ENCODE measurements at regions not wholly inside any gene's neighbourhood (a gene's known extent, or its start where the extent isn't known, plus 50 kb on each side); places are given as distances from the start of the nearest gene placed in this dataset.

DNA sequence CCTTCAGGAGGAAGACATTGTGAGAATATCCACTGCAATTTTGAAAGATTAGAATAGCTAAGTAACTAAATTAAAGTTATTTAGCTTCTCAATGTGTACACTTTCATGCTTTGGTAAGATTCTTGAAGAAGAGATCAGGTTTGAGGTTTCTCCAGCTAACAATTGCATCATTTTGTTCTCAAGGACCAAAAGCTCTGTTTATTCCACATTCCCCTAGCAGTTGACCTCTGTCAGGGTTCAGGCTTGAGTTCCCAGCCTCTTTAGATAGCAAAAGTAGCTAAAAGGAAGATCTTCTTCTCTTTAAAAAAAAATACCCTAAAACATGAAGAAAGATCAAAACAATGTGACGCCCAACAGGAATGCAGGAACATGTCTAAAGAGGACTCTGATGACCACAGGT, 179.4 kb upstream of the IGFBP3 start:
- DNase-seq (no peak), ATAC-seq (ENCODE audit: poor library complexity) (no peak)
- no peaks in the 10 kb centered on the region for H3K36me3 ChIP-seq (ENCODE audit: insufficient read depth, low read length)
- CTCF ChIA-PET = no interaction called here
- H3K36me3 Mint-ChIP-seq (ENCODE audit: low read depth) = no peaks in the 10 kb centered on the region
- peaks cover 2% of the 10 kb centered on the region for H3K9me3 Mint-ChIP-seq
- intact Hi-C loops (cut with DNase I, micrococcal nuclease) = no loop called here
- peaks cover 0 to 4% of the 10 kb centered on the region in 2 experiments for H3K27me3 ChIP-seq (ENCODE audit: control insufficient read depth in 1 of 2, insufficient read depth in 2 of 2, low read length in 2 of 2)
- no peak overlapping the region for H3K4me3 Mint-ChIP-seq
- TF ChIP-seq CTCF (IDR thresholded peaks at IDR 0.05) = no peak
- no peak overlapping the region for H3K27ac ChIP-seq (ENCODE audit: low read depth in 1 of 2, low read length in 2 of 2)
- no peaks in the 10 kb centered on the region for H3K4me1 Mint-ChIP-seq (ENCODE audit: low read depth)
- H3K4me1 ChIP-seq (ENCODE audit: insufficient read depth, low read length) = no peaks in the 10 kb centered on the region
- H3K4me3 ChIP-seq (ENCODE audit: low read length) = no peak overlapping the region
- H3K9me3 ChIP-seq (ENCODE audit: control insufficient read depth in 1 of 2, insufficient read depth in 1 of 2, low read length in 2 of 2) = no peaks in the 10 kb centered on the region
- no peak overlapping the region for H3K27ac Mint-ChIP-seq
- POLR2A ChIA-PET = no interaction called here
- H3K27me3 Mint-ChIP-seq = peaks cover 4% of the 10 kb centered on the region

GRCh38 chr7:46099076-46099475, 178.0 kb upstream of the IGFBP3 start:
- no peaks in the 10 kb centered on the region for H3K4me1 ChIP-seq (ENCODE audit: insufficient read depth, low read length)
- intact Hi-C loops (cut with DNase I, micrococcal nuclease) = no loop called here
- Mint-ChIP-seq H3K36me3 (ENCODE audit: low read depth) (no peaks in the 10 kb centered on the region), H3K4me3 (no peak overlapping the region), H3K9me3 (peaks cover 2% of the 10 kb centered on the region), H3K4me1 (ENCODE audit: low read depth) (no peaks in the 10 kb centered on the region), H3K27ac (no peak overlapping the region), H3K27me3 (peaks cover 4% of the 10 kb centered on the region)
- H3K27ac ChIP-seq (ENCODE audit: low read depth in 1 of 2, low read length in 2 of 2) = no peak overlapping the region
- ATAC-seq (ENCODE audit: poor library complexity) (no peak), DNase-seq (no peak)
- no peaks in the 10 kb centered on the region for H3K9me3 ChIP-seq (ENCODE audit: control insufficient read depth in 1 of 2, insufficient read depth in 1 of 2, low read length in 2 of 2)
- ChIA-PET POLR2A (no interaction called here), CTCF (no interaction called here)
- H3K27me3 ChIP-seq (ENCODE audit: control insufficient read depth in 1 of 2, insufficient read depth in 2 of 2, low read length in 2 of 2) = peaks cover 0 to 4% of the 10 kb centered on the region in 2 experiments
- TF ChIP-seq CTCF (IDR thresholded peaks at IDR 0.05) = no peak
- H3K36me3 ChIP-seq (ENCODE audit: insufficient read depth, low read length) = no peaks in the 10 kb centered on the region
- H3K4me3 ChIP-seq (ENCODE audit: low read length) = no peak overlapping the region

GRCh38 chr7:46091071-46091470, 170.0 kb upstream of the IGFBP3 start:
- Histone ChIP-seq H3K4me3 (ENCODE audit: low read length) (no peak overlapping the region), H3K27me3 (ENCODE audit: control insufficient read depth in 1 of 2, insufficient read depth in 2 of 2, low read length in 2 of 2) (peaks cover 0 to 3% of the 10 kb centered on the region in 2 experiments), H3K36me3 (ENCODE audit: insufficient read depth, low read length) (no peaks in the 10 kb centered on the region), H3K9me3 (ENCODE audit: control insufficient read depth in 1 of 2, insufficient read depth in 1 of 2, low read length in 2 of 2) (no peaks in the 10 kb centered on the region), H3K27ac (ENCODE audit: low read depth in 1 of 2, low read length in 2 of 2) (no peak overlapping the region), H3K4me1 (ENCODE audit: insufficient read depth, low read length) (no peaks in the 10 kb centered on the region)
- Mint-ChIP-seq H3K36me3 (ENCODE audit: low read depth) (no peaks in the 10 kb centered on the region), H3K27me3 (no peaks in the 10 kb centered on the region), H3K27ac (no peak overlapping the region), H3K4me1 (ENCODE audit: low read depth) (no peaks in the 10 kb centered on the region), H3K4me3 (no peak overlapping the region), H3K9me3 (no peaks in the 10 kb centered on the region)
- no peak for ATAC-seq (ENCODE audit: poor library complexity)
- POLR2A ChIA-PET = no interaction called here
- intact Hi-C loops (cut with DNase I, micrococcal nuclease) = no loop called here
- no peak for DNase-seq
- no peak for TF ChIP-seq CTCF (IDR thresholded peaks at IDR 0.05)
- CTCF ChIA-PET = no interaction called here

Data from CD4-positive, alpha-beta T cell (primary cell).